Uterus (tissue), 3 donors: ENCODE measurements at regions not wholly inside any gene's neighbourhood (a gene's known extent, or its start where the extent isn't known, plus 50 kb on each side); places are given as distances from the start of the nearest gene placed in this dataset.

Experiments used
- DNase-seq, 2 donors: peaks; one replicate each; pipeline ENCODE4 v3.0.0-alpha.2; 2019 to 2020
- H3K27ac ChIP-seq, 2 donors: fragments of 200-600 bp; sonication (generic); 1 replicate in 1 of 2; 2 replicates in 1 of 2; pipeline ENCODE4 v1.5.1; 2016 to 2018
- H3K27me3 ChIP-seq, 2 donors: fragments of 200-600 bp; sonication (generic); one replicate each; pipeline ENCODE4 v1.5.1; 2018 to 2019; ENCODE audit warnings: control low read depth in 1 of 2
- H3K36me3 ChIP-seq, 2 donors: fragments of 200-600 bp; sonication (generic); one replicate each; pipeline ENCODE4 v1.5.1; 2019; ENCODE audit warnings: control low read depth in 1 of 2
- H3K4me1 ChIP-seq, 2 donors: fragments of 200-600 bp; sonication (generic); one replicate each; pipeline ENCODE4 v1.5.1; 2018 to 2019; ENCODE audit warnings: control low read depth in 1 of 2
- H3K4me3 ChIP-seq, 2 donors: fragments of 200-600 bp; sonication (generic); 1 replicate in 1 of 2; 2 replicates in 1 of 2; pipeline ENCODE4 v1.5.1; 2018 to 2019; ENCODE audit warnings: mild to moderate bottlenecking in 1 of 2
- H3K9me3 ChIP-seq, 2 donors: fragments of 200-600 bp; sonication (generic); one replicate each; pipeline ENCODE4 v1.5.1; 2019; ENCODE audit warnings: control low read depth in 1 of 2
- CTCF ChIP-seq, 4 experiments: fragments of 200-600 bp in 2 of 4; fragments of 450-650 bp in 2 of 4; sonication (generic) in 2 of 4; IDR thresholded peaks; one replicate each; pipeline ENCODE4 v1.5.1; 2016 to 2019; ENCODE audit warnings: antibody characterized with exemption in 4 of 4, mild to moderate bottlenecking in 2 of 4, moderate library complexity in 1 of 4
- POLR2A ChIP-seq, 2 donors: fragments of 450-650 bp; IDR thresholded peaks; one replicate each; pipeline ENCODE4 v1.6.1; 2016; ENCODE audit warnings: antibody characterized with exemption in 2 of 2, mild to moderate bottlenecking in 1 of 2, moderate library complexity in 1 of 2
- intact Hi-C: fragments of 100-400 bp; cut with DNase I; formaldehyde crosslinking; loops from one replicate; pipeline ENCODE4 v1.15.1; 2023; ENCODE audit warnings: low total_unique reads
- donor health status: DM: yes; HTN: yes; CAD: no.

GRCh38 chr4:111630705-111631104, 514.5 kb upstream of the FAM241A start:
- intact Hi-C loops, result no loop called here
- no peak for TF ChIP-seq POLR2A (IDR thresholded peaks at IDR 0.05)
- TF ChIP-seq CTCF (IDR thresholded peaks at IDR 0.05), result peak in 1 of 4 experiments; percentile 8
- H3K4me3 ChIP-seq, result no peak overlapping the region

DNA sequence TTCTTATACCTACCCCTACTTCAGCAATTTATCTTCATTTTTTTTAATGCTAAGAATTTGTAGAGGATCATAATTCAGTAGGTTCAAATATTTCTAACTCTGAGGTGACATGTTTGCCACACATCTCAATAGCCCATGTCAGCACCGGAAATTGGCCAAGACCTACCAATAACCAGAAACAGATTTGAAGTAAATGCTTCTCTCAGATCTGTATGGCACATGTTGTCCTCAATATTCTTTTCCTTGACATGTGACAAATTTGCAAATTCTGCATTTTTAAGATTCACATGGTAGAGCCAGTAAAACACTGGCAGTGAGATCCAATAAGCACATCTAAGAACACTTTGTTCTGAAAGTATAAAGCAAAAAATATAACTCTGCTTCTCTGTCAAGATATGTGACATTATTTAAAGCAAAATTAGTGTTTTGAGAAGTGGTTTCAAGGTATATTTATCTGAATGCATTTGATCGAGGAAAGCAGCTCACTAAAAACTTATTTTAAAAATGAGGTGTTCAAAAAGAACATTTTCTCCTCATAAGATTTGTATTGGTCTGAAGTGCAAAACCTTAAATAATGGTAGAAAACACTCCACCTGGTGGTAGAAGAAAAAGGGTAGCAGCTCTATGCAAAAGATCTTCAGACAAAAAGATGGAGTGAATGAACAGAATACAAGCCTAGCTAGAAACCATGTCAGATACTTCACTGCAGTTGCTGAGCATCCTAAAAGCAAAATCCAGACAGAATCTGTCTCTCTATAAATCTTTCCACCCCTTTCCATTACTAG, 513.8 kb upstream of the FAM241A start:
- H3K9me3 ChIP-seq, result no peaks in the 10 kb centered on the region
- no peaks in the 10 kb centered on the region for H3K36me3 ChIP-seq
- H3K4me1 ChIP-seq, result no peaks in the 10 kb centered on the region
- intact Hi-C loops, result no loop called here
- no peak for TF ChIP-seq CTCF (IDR thresholded peaks at IDR 0.05)
- no peak overlapping the region for H3K4me3 ChIP-seq
- no peak overlapping the region for H3K27ac ChIP-seq
- DNase-seq, result no peak
- peaks cover 0 to 12% of the 10 kb centered on the region in 2 donors for H3K27me3 ChIP-seq

More at GRCh38 chr4:111630705-111631104, 514.5 kb upstream of the FAM241A start:
- no peak for DNase-seq
- no peak overlapping the region for H3K27ac ChIP-seq
- H3K9me3 ChIP-seq, result no peaks in the 10 kb centered on the region
- no peaks in the 10 kb centered on the region for H3K4me1 ChIP-seq
- H3K36me3 ChIP-seq, result no peaks in the 10 kb centered on the region
- peaks cover 0 to 12% of the 10 kb centered on the region in 2 donors for H3K27me3 ChIP-seq

- Histone ChIP-seq H3K27ac (no peak overlapping the region), H3K4me1 (no peaks in the 10 kb centered on the region), H3K27me3 (peaks cover 0 to 12% of the 10 kb centered on the region in 2 donors), H3K36me3 (no peaks in the 10 kb centered on the region), H3K4me3 (no peak overlapping the region), H3K9me3 (no peaks in the 10 kb centered on the region)
- no peak for DNase-seq
- intact Hi-C loops, result no loop called here
- TF ChIP-seq POLR2A (IDR thresholded peaks at IDR 0.05) (no peak), CTCF (IDR thresholded peaks at IDR 0.05) (no peak)
Observed at GRCh38 chr4:111632641-111633151, 512.6 kb upstream of the FAM241A start.

- Histone ChIP-seq H3K4me3 (no peak overlapping the region), H3K27ac (no peak overlapping the region), H3K36me3 (no peaks in the 10 kb centered on the region), H3K4me1 (no peaks in the 10 kb centered on the region), H3K9me3 (no peaks in the 10 kb centered on the region), H3K27me3 (peaks cover 0 to 10% of the 10 kb centered on the region in 2 donors)
- TF ChIP-seq CTCF (IDR thresholded peaks at IDR 0.05), result no peak
- no peak for TF ChIP-seq POLR2A (IDR thresholded peaks at IDR 0.05)
- DNase-seq, result no peak
- intact Hi-C loops, result no loop called here
Observed at GRCh38 chr4:111633663-111634266, 511.5 kb upstream of the FAM241A start.

- Histone ChIP-seq H3K27ac (no peak overlapping the region), H3K27me3 (no peaks in the 10 kb centered on the region), H3K4me1 (no peaks in the 10 kb centered on the region), H3K4me3 (no peak overlapping the region), H3K36me3 (no peaks in the 10 kb centered on the region), H3K9me3 (no peaks in the 10 kb centered on the region)
- TF ChIP-seq CTCF (IDR thresholded peaks at IDR 0.05) (no peak), POLR2A (IDR thresholded peaks at IDR 0.05) (no peak)
- DNase-seq, result no peak
- intact Hi-C loops, result no loop called here
Observed at GRCh38 chr4:111635646-111636045, 509.6 kb upstream of the FAM241A start.
